ENCODE measurements at regions not wholly inside any gene's neighbourhood (a gene's known extent, or its start where the extent isn't known, plus 50 kb on each side); places are given as distances from the start of the nearest gene placed in this dataset.

GRCh38 chr18:47758000-47758399 lies 172.5 kb downstream of the SMAD2 start:
- no peak for DNase-seq

- DNase-seq = peak; percentile 33
These were observed 174.0 kb downstream of the SMAD2 start for GRCh38 chr18:47756364-47757016.

- no peak for DNase-seq
These were observed 175.4 kb downstream of the SMAD2 start for GRCh38 chr18:47755102-47755456.

GRCh38 chr18:47754311-47755101 lies 176.0 kb downstream of the SMAD2 start:
- DNase-seq = no peak

- DNase-seq = no peak
These were observed 177.4 kb downstream of the SMAD2 start for GRCh38 chr18:47752796-47753645.

- no peak for DNase-seq
These were observed 179.5 kb downstream of the SMAD2 start for GRCh38 chr18:47750889-47751423.

- DNase-seq = no peak
These were observed 180.9 kb downstream of the SMAD2 start for GRCh38 chr18:47749600-47749973.

- DNase-seq = peak; percentile 52
These were observed 181.4 kb downstream of the SMAD2 start for GRCh38 chr18:47748847-47749599.

- DNase-seq = no peak
These were observed 182.2 kb downstream of the SMAD2 start for GRCh38 chr18:47748093-47748796.

- no peak for DNase-seq
These were observed 183.1 kb downstream of the SMAD2 start for GRCh38 chr18:47747260-47747795.

- DNase-seq = no peak
These were observed 183.8 kb downstream of the SMAD2 start for GRCh38 chr18:47746615-47747014.

- no peak for DNase-seq
These were observed 185.2 kb downstream of the SMAD2 start for GRCh38 chr18:47745227-47745626.

- no peak for DNase-seq
These were observed 192.5 kb downstream of the SMAD2 start for GRCh38 chr18:47737956-47738355.

- DNase-seq = no peak
These were observed 193.1 kb downstream of the SMAD2 start for GRCh38 chr18:47737198-47737830.

- no peak for DNase-seq
These were observed 193.9 kb downstream of the SMAD2 start for GRCh38 chr18:47736376-47737140.

- no peak for DNase-seq
These were observed 195.3 kb downstream of the SMAD2 start for GRCh38 chr18:47735041-47735702.

GRCh38 chr18:47731276-47731675 lies 199.2 kb downstream of the SMAD2 start:
- DNase-seq = no peak

GRCh38 chr18:47730795-47731194 lies 199.7 kb downstream of the SMAD2 start:
- peak; percentile 76 for DNase-seq

GRCh38 chr18:47729356-47729755 lies 201.1 kb downstream of the SMAD2 start:
- no peak for DNase-seq

GRCh38 chr18:47728921-47729320 lies 201.5 kb downstream of the SMAD2 start:
- no peak for DNase-seq

Data from fibroblast of skin of back (primary cell).